Right lobe of liver (tissue), 6 donors: ENCODE measurements at regions not wholly inside any gene's neighbourhood (a gene's known extent, or its start where the extent isn't known, plus 50 kb on each side); places are given as distances from the start of the nearest gene placed in this dataset.

Experiments used
- ATAC-seq, 4 donors: fragments of 200-7000 bp; cut with Tn5 transposase; one replicate each; pipeline ENCODE4 v1.9.1; 2020; ENCODE audit warnings: mild to moderate bottlenecking in 4 of 4, moderate library complexity in 4 of 4
- DNase-seq, 3 donors: peaks; one replicate each; pipeline ENCODE4 v3.0.0-alpha.2; 2020
- H3K27ac ChIP-seq, 3 donors: fragments of 200-600 bp; one replicate each; pipeline ENCODE4 v1.8.0; 2022
- H3K27me3 ChIP-seq, 2 donors: fragments of 200-600 bp; one replicate each; pipeline ENCODE4 v1.8.0; 2022
- H3K36me3 ChIP-seq, 4 donors: fragments of 200-600 bp; sonication (generic) in 1 of 4; one replicate each; pipeline versions ENCODE4 v1.5.1 to v1.8.0; 2017 to 2022; ENCODE audit warnings: control low read depth in 1 of 4
- H3K4me1 ChIP-seq, 4 donors: fragments of 200-600 bp; sonication (generic) in 1 of 4; one replicate each; pipeline versions ENCODE4 v1.5.1 to v1.8.0; 2017 to 2022; ENCODE audit warnings: control low read depth in 1 of 4
- H3K4me3 ChIP-seq, 3 donors: fragments of 200-600 bp; one replicate each; pipeline ENCODE4 v1.8.0; 2022
- H3K9me3 ChIP-seq, 4 donors: fragments of 200-600 bp; sonication (generic) in 1 of 4; one replicate each; pipeline versions ENCODE4 v1.5.1 to v1.8.0; 2017 to 2022; ENCODE audit warnings: control low read depth in 1 of 4
- POLR2A ChIP-seq: fragments of 450-650 bp; IDR thresholded peaks from one replicate; pipeline ENCODE4 v1.6.1; 2017; ENCODE audit warnings: antibody characterized with exemption, mild to moderate bottlenecking
- WGBS: methylation state at CpG from one replicate; pipeline ENCODE4 v1.1.6; 2018; ENCODE audit warnings: low coverage, low lambda C conversion rate; ENCODE audit not compliant: insufficient coverage; ENCODE audit errors: missing lambda C conversion rate; 5-methylcytosine and 5-hydroxymethylcytosine counted together
- intact Hi-C, 2 donors: fragments of 100-400 bp; cut with DNase I; formaldehyde crosslinking; loops; one replicate each; pipeline versions ENCODE4 v1.11.2 to v1.14.1; 2022
- TF ChIP-seq, protein P1 (sequence below), 4 donors: fragments of 200-600 bp in 3 of 4; fragments of 450-650 bp in 1 of 4; IDR thresholded peaks; one replicate each; pipeline versions ENCODE4 v1.5.1 to v1.8.0; 2016 to 2022; ENCODE audit warnings: antibody characterized with exemption in 4 of 4, mild to moderate bottlenecking in 2 of 4
- donor health status: DM: no; HTN: yes; CAD: no.
- donor health status: DM: no; HTN: no; CAD: no.
- donor health status: DM: no; HTN: no; CAD: no.
- donor health status: DM: no; HTN: yes; CAD: no.
- donor health status: DM: no; HTN: yes; CAD: no.

DNA sequence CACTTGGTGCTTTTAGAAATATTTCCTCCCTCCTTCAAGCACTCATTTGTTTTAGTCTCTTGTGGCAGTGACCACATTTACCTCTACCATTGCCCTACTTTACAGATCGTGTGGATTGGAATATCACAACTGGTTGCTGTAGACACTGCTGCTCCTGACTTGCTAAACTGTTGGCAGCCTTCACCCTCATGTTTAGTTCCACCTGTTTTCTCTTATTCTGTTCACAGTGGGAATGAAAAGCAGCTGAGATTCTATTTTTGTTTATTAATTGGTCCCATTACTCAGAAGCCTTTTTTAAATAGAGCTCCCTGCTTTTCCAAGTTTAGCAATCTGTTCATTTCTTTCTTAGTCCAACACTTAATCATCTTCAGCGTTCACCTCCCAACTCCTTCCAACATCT lies 308.9 kb downstream of the RWDD3 start:
- ATAC-seq (no peak), DNase-seq (no peak)
- Histone ChIP-seq H3K27ac (no peak overlapping the region), H3K4me1 (no peaks in the 10 kb centered on the region), H3K9me3 (no peaks in the 10 kb centered on the region), H3K4me3 (no peak overlapping the region), H3K27me3 (no peaks in the 10 kb centered on the region), H3K36me3 (no peaks in the 10 kb centered on the region)
- intact Hi-C loops = no loop called here
- TF ChIP-seq POLR2A = no peak
- TF ChIP-seq, protein P1, sequence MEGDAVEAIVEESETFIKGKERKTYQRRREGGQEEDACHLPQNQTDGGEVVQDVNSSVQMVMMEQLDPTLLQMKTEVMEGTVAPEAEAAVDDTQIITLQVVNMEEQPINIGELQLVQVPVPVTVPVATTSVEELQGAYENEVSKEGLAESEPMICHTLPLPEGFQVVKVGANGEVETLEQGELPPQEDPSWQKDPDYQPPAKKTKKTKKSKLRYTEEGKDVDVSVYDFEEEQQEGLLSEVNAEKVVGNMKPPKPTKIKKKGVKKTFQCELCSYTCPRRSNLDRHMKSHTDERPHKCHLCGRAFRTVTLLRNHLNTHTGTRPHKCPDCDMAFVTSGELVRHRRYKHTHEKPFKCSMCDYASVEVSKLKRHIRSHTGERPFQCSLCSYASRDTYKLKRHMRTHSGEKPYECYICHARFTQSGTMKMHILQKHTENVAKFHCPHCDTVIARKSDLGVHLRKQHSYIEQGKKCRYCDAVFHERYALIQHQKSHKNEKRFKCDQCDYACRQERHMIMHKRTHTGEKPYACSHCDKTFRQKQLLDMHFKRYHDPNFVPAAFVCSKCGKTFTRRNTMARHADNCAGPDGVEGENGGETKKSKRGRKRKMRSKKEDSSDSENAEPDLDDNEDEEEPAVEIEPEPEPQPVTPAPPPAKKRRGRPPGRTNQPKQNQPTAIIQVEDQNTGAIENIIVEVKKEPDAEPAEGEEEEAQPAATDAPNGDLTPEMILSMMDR (IDR thresholded peaks at IDR 0.05) = no peak
- WGBS = 65% methylated on average over 2 of the region's 2 CpGs

DNA sequence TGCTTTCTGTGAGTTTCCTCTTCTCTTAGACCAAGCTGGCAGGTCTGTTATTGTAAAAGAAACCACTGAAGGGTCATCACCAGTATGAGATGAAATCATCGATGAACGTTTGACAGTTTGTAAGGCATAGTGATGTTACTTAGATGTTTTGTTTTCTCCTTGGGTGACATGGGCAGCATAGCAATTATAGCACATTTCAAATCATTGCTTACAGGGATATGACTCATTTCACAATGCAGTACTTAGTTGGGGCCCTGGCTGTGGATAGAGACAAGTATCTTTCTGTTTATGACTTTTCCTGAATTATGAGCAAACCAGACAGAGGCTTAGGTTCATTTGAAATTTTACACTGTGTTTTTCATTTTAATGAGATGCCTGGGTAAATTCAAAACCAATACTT lies 313.0 kb downstream of the RWDD3 start:
- Histone ChIP-seq H3K27me3 (no peaks in the 10 kb centered on the region), H3K4me3 (no peak overlapping the region), H3K27ac (no peak overlapping the region), H3K4me1 (no peaks in the 10 kb centered on the region), H3K36me3 (no peaks in the 10 kb centered on the region), H3K9me3 (no peaks in the 10 kb centered on the region)
- ATAC-seq (no peak), DNase-seq (no peak)
- 76% methylated on average over 2 of the region's 2 CpGs for WGBS
- no peak for TF ChIP-seq POLR2A
- TF ChIP-seq, protein P1 (IDR thresholded peaks at IDR 0.05) = no peak
- intact Hi-C loops = no loop called here

DNA sequence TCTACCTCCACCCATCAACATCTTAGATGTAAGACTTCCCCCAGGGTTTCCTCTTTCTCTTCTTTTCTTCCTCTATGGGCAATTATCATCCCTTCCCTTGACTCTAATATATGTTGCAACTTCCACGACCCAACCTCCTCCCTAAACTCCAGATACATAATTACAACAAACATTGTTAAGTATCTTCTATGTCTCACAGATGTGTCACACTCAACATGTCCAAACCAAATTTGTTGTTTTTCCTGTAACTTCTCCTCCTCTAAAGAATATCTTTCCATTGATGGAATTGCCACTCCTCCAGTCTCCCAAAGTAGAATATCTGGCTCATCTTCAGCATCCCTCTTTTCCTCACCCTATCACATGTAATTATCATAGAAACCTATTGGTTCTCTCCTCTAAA lies 314.2 kb downstream of the RWDD3 start:
- WGBS = 31% methylated on average over 1 of the region's 1 CpG
- no peaks in the 10 kb centered on the region for H3K9me3 ChIP-seq
- no peak overlapping the region for H3K27ac ChIP-seq
- DNase-seq (no peak), ATAC-seq (no peak)
- intact Hi-C loops = no loop called here
- no peaks in the 10 kb centered on the region for H3K27me3 ChIP-seq
- H3K36me3 ChIP-seq = no peaks in the 10 kb centered on the region
- no peak for TF ChIP-seq POLR2A
- TF ChIP-seq, protein P1 (IDR thresholded peaks at IDR 0.05) = no peak
- H3K4me1 ChIP-seq = no peaks in the 10 kb centered on the region
- no peak overlapping the region for H3K4me3 ChIP-seq

DNA sequence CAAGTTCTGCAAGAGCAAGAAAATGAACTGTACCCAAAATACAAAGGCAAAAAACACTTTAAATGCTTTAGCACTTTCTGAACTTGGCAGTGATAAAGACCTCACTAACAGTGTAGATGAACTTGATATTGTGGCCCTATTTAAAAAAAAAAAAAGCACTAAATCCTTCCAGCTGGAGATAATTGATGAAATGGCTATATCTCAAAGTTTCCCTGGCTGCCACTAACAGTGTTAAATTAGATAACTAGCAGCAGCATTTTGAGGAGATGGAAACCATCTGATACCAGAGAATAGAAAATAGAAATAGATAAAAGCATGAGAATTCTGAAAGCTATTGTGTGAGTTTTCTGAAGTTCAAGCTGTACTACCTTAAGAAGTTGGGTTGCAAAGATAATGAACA lies 317.2 kb downstream of the RWDD3 start:
- H3K27ac ChIP-seq = no peak overlapping the region
- TF ChIP-seq, protein P1 (IDR thresholded peaks at IDR 0.05) = no peak
- no peak for TF ChIP-seq POLR2A
- H3K4me3 ChIP-seq = no peak overlapping the region
- H3K9me3 ChIP-seq = no peaks in the 10 kb centered on the region
- no peaks in the 10 kb centered on the region for H3K27me3 ChIP-seq
- no peak for DNase-seq
- ATAC-seq = no peak
- H3K36me3 ChIP-seq = no peaks in the 10 kb centered on the region
- intact Hi-C loops = no loop called here
- H3K4me1 ChIP-seq = no peaks in the 10 kb centered on the region

DNA sequence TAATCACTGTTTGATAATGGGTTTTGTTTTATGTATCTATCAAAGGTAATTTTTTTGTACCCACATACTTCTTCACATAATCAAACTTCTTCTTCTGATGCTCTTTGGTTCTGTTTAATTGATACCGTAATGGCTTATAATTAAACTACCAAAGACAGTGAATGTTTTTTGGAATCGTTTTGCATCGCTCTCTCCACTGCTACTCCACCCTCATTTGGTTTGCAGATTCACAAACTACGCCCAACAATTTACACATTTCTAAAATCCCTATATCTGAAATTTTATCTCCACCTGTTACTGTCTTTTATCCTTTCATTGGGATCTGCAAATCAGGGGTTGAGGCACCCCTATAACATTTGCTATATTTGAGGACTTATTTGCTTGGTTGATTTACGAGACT lies 319.6 kb downstream of the RWDD3 start:
- Histone ChIP-seq H3K36me3 (no peaks in the 10 kb centered on the region), H3K4me3 (no peak overlapping the region), H3K9me3 (no peaks in the 10 kb centered on the region), H3K27me3 (no peaks in the 10 kb centered on the region), H3K4me1 (no peaks in the 10 kb centered on the region), H3K27ac (no peak overlapping the region)
- intact Hi-C loops = no loop called here
- 65% methylated on average over 5 of the region's 5 CpGs for WGBS
- DNase-seq (no peak), ATAC-seq (no peak)
- TF ChIP-seq, protein P1 (IDR thresholded peaks at IDR 0.05) = no peak
- TF ChIP-seq POLR2A = no peak
